LNCaP clone FGC (cell line): ENCODE measurements at regions not wholly inside any gene's neighbourhood (a gene's known extent, or its start where the extent isn't known, plus 50 kb on each side); places are given as distances from the start of the nearest gene placed in this dataset.

Source experiments
- DNase-seq: peaks from one replicate; pipeline ENCODE4 v3.0.0-alpha.2; 2011; ENCODE audit warnings: low read depth
- H3K4me3 ChIP-seq: 2 replicates; pipeline ENCODE4 v1.5.1; 2011; ENCODE audit warnings: mild to moderate bottlenecking, low read depth, low read length, control low read depth
- TF ChIP-seq, protein P1 (sequence below): IDR thresholded peaks from 2 replicates; pipeline ENCODE4 v1.5.1; 2012; ENCODE audit warnings: mild to moderate bottlenecking; ENCODE audit not compliant: control insufficient read depth, insufficient read depth; ENCODE audit errors: extremely low read depth

DNA sequence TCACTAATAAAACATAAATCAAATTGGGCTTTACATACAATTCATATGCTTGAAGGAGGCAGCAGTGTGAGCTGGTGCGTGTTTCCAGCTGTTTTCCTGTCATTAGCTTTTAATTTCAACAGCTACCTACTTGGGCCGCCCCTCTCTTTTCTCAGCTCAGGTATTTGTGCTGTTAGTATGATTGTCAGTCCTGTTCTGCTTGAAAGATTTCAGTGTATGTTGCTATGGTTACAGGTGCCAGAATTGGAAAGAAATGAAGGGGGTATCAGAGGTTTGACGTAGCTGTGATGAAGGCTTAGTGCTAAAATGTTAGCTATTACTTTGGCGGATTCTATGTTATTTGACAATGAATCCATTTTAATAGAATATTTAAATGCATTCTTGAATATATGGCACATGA, 440.3 kb downstream of the ZIC3 start:
- TF ChIP-seq, protein P1, sequence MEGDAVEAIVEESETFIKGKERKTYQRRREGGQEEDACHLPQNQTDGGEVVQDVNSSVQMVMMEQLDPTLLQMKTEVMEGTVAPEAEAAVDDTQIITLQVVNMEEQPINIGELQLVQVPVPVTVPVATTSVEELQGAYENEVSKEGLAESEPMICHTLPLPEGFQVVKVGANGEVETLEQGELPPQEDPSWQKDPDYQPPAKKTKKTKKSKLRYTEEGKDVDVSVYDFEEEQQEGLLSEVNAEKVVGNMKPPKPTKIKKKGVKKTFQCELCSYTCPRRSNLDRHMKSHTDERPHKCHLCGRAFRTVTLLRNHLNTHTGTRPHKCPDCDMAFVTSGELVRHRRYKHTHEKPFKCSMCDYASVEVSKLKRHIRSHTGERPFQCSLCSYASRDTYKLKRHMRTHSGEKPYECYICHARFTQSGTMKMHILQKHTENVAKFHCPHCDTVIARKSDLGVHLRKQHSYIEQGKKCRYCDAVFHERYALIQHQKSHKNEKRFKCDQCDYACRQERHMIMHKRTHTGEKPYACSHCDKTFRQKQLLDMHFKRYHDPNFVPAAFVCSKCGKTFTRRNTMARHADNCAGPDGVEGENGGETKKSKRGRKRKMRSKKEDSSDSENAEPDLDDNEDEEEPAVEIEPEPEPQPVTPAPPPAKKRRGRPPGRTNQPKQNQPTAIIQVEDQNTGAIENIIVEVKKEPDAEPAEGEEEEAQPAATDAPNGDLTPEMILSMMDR: no peak
- DNase-seq: no peak
- H3K4me3 ChIP-seq: no peak overlapping the region

DNA sequence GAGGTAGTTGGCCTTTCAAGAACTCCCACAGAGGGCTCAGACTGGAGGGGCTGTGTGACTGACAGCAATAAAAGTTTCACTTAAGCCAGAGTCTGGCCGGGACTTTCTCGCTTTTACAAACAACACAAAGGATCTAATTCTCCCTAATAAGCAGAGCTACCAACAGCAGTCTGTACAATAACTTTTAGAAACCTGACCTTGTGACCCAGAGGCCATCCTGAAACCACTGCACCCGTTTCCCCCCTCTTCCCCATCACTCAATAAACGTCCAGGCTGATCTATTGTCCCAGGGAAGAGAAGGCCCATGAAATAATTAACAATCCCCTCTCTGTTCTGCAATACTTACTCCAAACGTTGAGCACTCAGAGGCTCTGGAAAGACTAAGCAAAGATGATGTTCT, 442.4 kb downstream of the ZIC3 start:
- DNase-seq: no peak
- H3K4me3 ChIP-seq: no peak overlapping the region
- TF ChIP-seq, protein P1: no peak

DNA sequence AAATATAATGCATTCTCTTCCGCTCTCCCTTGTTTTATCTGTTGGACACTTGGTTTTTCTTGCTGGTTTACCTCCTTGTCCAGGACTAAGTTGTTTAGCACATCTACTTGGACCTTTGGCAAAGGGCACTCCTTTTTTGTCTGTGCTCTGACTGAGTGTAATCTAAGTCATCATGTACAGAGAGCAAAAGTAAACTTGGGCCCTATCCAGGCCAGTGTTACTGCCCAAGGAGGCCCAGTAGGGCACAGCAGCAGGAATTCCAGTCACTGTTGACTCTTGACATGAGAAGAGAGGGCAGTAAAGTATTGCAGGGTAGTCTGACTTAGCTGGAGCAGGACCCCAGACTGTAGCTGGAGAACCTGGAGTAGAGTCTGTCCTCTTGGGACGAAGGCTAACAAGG, 445.5 kb downstream of the ZIC3 start:
- peak; percentile 75 for DNase-seq
- TF ChIP-seq, protein P1: no peak
- H3K4me3 ChIP-seq: no peak overlapping the region

DNA sequence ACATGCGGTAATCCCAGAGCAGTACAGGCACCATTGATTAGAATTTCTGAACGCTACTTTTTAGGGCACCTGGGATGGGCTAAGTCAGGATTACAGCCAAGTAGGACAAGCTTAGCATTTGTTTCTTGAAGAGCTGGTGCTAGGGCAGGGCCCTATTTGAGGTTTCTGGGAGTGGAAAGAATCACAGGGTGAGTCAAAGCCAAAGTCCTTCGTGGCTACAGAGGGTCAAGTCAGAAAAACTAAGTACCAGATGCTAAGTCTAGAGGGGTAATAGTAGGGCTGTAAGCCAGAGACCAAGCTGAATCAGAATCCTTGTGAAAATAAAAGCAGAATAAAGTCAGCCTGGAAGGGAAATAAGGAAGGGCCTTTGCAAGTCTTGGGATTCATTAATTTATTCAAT, 448.6 kb downstream of the ZIC3 start:
- DNase-seq: no peak
- TF ChIP-seq, protein P1: no peak
- H3K4me3 ChIP-seq: no peak overlapping the region

DNA sequence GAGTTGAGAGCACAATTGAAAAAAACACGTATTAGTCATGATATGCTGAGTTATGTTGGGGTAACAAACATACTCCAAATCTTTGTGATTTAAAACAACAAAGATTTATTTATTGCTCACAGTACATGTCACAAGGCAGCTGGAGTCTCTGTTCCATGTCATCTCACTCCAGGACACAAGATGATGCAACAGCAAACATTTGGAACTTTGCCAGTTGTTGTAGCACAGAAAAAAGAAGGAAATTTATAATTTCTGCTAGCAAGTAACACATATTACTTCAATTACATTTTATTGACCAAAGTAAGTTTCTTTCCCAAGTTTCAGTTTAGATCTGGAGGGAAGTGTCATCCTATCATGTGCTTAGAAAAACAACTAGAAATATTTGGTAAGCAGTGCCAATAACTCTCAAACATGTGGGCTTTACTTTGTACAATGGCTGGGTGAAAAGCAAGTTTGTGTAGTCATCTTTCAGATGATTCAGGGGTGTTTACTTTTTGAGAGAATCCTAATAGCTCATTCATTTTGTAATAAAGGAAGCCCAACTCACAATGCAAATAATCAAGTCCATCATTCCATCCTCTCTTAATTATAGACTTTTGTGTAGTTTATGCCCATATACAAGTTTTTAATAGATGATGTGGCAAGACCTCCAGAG, 452.3 kb downstream of the ZIC3 start:
- H3K4me3 ChIP-seq: no peak overlapping the region
- TF ChIP-seq, protein P1: no peak
- no peak for DNase-seq

DNA sequence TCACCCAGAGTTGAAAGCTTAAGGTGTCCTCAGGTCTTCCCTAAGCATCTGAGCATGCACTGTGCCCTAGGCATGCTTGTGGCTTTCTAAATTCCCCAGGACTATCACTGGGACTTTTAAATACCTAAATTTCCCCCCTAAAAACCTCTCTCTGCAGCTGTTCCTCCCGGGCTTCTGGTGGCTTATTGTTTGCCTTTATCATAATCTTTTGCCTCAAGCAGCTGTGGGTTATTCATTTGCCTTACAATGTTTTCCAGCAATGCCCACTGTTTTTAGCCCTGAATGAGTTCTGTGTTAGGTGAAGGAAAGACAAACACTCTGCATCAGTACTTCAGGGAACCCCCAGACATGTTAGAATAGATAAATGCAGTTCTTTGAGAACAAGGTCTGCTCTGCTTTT, 455.0 kb downstream of the ZIC3 start:
- DNase-seq: no peak
- H3K4me3 ChIP-seq: no peak overlapping the region
- TF ChIP-seq, protein P1: no peak

DNA sequence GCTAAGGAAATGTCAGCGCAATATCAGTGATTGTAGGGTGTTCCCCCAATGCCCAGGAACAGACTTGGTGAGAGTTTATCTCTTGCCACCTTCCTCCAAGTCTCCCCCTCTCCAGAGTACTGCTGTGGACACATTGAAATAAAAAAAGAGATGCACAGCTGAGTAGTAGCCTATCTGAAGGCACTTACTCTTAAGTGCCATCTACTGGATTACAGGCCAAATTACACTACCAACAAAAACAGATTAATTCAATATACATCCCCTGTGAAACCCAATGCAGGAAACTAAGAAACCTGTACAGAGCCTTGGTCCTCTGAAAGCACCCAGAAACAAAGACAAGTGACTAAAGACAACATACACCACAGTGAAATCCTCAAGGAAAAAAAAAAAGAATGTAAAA, 460.3 kb downstream of the ZIC3 start:
- TF ChIP-seq, protein P1: peak; percentile 50
- H3K4me3 ChIP-seq: no peak overlapping the region
- no peak for DNase-seq
